ENCODE measurements at regions not wholly inside any gene's neighbourhood (a gene's known extent, or its start where the extent isn't known, plus 50 kb on each side); places are given as distances from the start of the nearest gene placed in this dataset.

DNA sequence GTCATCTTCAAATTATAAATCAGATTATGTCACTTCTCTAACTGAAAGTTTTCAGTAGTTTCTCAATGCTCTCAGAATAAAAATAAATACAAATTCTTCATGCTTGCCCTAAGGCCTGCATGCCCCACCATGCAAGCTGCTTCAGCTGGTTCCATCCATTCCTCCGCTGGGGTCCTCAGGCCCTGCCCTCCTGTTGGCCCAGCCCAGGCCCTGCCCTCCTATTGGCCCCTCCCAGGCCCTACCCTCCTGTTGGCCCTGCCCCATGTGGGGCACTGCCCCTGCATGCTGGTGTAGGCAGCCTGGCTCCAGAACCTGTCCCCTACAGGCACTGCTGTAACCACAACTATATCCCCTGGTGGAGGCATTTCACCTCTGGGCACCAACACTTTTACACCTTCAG, 109.3 kb upstream of the TCERG1L start:
- Histone ChIP-seq H3K4me3 (ENCODE audit: low read length) (no peak overlapping the region), H3F3A (ENCODE audit: control insufficient read depth, insufficient read depth) (no peaks in the 10 kb centered on the region), H3K36me3 (ENCODE audit: control insufficient read depth, low read length) (no peaks in the 10 kb centered on the region), H3K79me2 (ENCODE audit: control insufficient read depth, low read length) (no peaks in the 10 kb centered on the region), H3K4me1 (ENCODE audit: control insufficient read depth, low read length) (no peaks in the 10 kb centered on the region), H3K4me2 (ENCODE audit: low read length) (no peak overlapping the region), H3K27ac (ENCODE audit: low read depth, low read length) (no peak overlapping the region), H4K20me1 (ENCODE audit: control insufficient read depth, insufficient read depth, low read depth, low read length) (no peaks in the 10 kb centered on the region), H3K9me2 (replicated peaks; ENCODE audit: control insufficient read depth, low read length) (no peaks in the 10 kb centered on the region), H3K9me3 (ENCODE audit: control insufficient read depth, insufficient read depth, low read length) (no peaks in the 10 kb centered on the region), H3K27me3 (ENCODE audit: control insufficient read depth, low read length) (no peaks in the 10 kb centered on the region)
- TF ChIP-seq EZH2phosphoT487 (IDR thresholded peaks at IDR 0.05; ENCODE audit: borderline replicate concordance, low read length), result no peak
- TF ChIP-seq, protein P1, sequence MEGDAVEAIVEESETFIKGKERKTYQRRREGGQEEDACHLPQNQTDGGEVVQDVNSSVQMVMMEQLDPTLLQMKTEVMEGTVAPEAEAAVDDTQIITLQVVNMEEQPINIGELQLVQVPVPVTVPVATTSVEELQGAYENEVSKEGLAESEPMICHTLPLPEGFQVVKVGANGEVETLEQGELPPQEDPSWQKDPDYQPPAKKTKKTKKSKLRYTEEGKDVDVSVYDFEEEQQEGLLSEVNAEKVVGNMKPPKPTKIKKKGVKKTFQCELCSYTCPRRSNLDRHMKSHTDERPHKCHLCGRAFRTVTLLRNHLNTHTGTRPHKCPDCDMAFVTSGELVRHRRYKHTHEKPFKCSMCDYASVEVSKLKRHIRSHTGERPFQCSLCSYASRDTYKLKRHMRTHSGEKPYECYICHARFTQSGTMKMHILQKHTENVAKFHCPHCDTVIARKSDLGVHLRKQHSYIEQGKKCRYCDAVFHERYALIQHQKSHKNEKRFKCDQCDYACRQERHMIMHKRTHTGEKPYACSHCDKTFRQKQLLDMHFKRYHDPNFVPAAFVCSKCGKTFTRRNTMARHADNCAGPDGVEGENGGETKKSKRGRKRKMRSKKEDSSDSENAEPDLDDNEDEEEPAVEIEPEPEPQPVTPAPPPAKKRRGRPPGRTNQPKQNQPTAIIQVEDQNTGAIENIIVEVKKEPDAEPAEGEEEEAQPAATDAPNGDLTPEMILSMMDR (IDR thresholded peaks at IDR 0.05; ENCODE audit: low read depth, low read length, poor library complexity, severe bottlenecking), result no peak

- TF ChIP-seq, protein P1 (IDR thresholded peaks at IDR 0.05; ENCODE audit: low read depth, low read length, poor library complexity, severe bottlenecking), result no peak
- TF ChIP-seq EZH2phosphoT487 (IDR thresholded peaks at IDR 0.05; ENCODE audit: borderline replicate concordance, low read length), result no peak
- no peaks in the 10 kb centered on the region for H3K4me1 ChIP-seq (ENCODE audit: control insufficient read depth, low read length)
- no peaks in the 10 kb centered on the region for H3F3A ChIP-seq (ENCODE audit: control insufficient read depth, insufficient read depth)
- H3K79me2 ChIP-seq (ENCODE audit: control insufficient read depth, low read length), result no peaks in the 10 kb centered on the region
- H4K20me1 ChIP-seq (ENCODE audit: control insufficient read depth, insufficient read depth, low read depth, low read length), result no peaks in the 10 kb centered on the region
- H3K9me3 ChIP-seq (ENCODE audit: control insufficient read depth, insufficient read depth, low read length), result no peaks in the 10 kb centered on the region
- no peaks in the 10 kb centered on the region for H3K9me2 ChIP-seq (replicated peaks; ENCODE audit: control insufficient read depth, low read length)
- no peaks in the 10 kb centered on the region for H3K27me3 ChIP-seq (ENCODE audit: control insufficient read depth, low read length)
- no peak overlapping the region for H3K4me2 ChIP-seq (ENCODE audit: low read length)
- H3K27ac ChIP-seq (ENCODE audit: low read depth, low read length), result no peak overlapping the region
- no peak overlapping the region for H3K4me3 ChIP-seq (ENCODE audit: low read length)
- no peaks in the 10 kb centered on the region for H3K36me3 ChIP-seq (ENCODE audit: control insufficient read depth, low read length)
These were observed 109.9 kb upstream of the TCERG1L start for GRCh38 chr10:131421381-131421780.

DNA sequence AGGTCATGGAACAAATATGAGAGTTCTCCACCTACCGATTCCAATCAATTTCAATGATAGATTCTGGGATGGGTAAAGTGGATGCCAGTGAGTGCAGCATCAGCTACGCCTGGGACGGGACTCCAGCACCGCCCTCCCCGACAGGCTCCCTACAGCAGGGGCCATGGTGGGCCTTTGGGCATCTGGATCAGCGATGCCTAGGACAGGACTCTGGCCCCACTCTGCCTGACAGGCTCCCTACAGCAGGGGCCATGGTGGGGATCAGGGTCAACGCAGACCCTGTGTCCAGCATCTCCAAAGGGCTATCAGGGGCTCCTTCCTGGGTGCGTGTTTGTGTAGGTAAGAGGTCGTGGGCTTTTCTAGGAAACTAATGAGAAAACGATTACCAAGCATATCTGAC, 111.2 kb upstream of the TCERG1L start:
- no peak overlapping the region for H3K27ac ChIP-seq (ENCODE audit: low read depth, low read length)
- H3K27me3 ChIP-seq (ENCODE audit: control insufficient read depth, low read length), result no peaks in the 10 kb centered on the region
- no peaks in the 10 kb centered on the region for H3K36me3 ChIP-seq (ENCODE audit: control insufficient read depth, low read length)
- H3K9me3 ChIP-seq (ENCODE audit: control insufficient read depth, insufficient read depth, low read length), result no peaks in the 10 kb centered on the region
- H3K4me1 ChIP-seq (ENCODE audit: control insufficient read depth, low read length), result no peaks in the 10 kb centered on the region
- H3K4me2 ChIP-seq (ENCODE audit: low read length), result no peak overlapping the region
- no peaks in the 10 kb centered on the region for H3K79me2 ChIP-seq (ENCODE audit: control insufficient read depth, low read length)
- H3K9me2 ChIP-seq (replicated peaks; ENCODE audit: control insufficient read depth, low read length), result no peaks in the 10 kb centered on the region
- no peak for TF ChIP-seq EZH2phosphoT487 (IDR thresholded peaks at IDR 0.05; ENCODE audit: borderline replicate concordance, low read length)
- TF ChIP-seq, protein P1 (IDR thresholded peaks at IDR 0.05; ENCODE audit: low read depth, low read length, poor library complexity, severe bottlenecking), result no peak
- H3K4me3 ChIP-seq (ENCODE audit: low read length), result no peak overlapping the region
- H4K20me1 ChIP-seq (ENCODE audit: control insufficient read depth, insufficient read depth, low read depth, low read length), result no peaks in the 10 kb centered on the region
- no peaks in the 10 kb centered on the region for H3F3A ChIP-seq (ENCODE audit: control insufficient read depth, insufficient read depth)

DNA sequence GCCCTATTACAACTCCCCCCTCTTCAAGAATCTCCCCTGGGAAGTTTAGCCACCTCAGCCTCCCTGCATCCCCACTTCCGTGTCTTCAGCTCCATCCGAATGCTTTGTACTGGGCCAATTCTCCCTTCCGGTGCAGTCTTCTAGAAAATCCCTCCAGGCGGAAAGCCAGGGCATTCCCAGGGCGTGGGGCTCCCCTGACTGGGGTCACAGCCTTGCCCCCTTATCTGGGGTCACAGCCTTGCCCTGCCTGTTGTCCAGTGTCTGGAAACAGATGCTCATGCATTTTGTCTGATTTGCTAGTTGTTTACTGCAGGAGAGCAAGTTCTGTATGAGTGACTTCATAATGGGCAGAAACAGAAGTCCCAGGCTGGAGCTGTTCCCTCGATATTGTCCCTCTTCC, 112.5 kb upstream of the TCERG1L start:
- H3K4me3 ChIP-seq (ENCODE audit: low read length), result no peak overlapping the region
- H3F3A ChIP-seq (ENCODE audit: control insufficient read depth, insufficient read depth), result no peaks in the 10 kb centered on the region
- H3K4me1 ChIP-seq (ENCODE audit: control insufficient read depth, low read length), result no peaks in the 10 kb centered on the region
- H3K27me3 ChIP-seq (ENCODE audit: control insufficient read depth, low read length), result no peaks in the 10 kb centered on the region
- H3K4me2 ChIP-seq (ENCODE audit: low read length), result no peak overlapping the region
- TF ChIP-seq, protein P1 (IDR thresholded peaks at IDR 0.05; ENCODE audit: low read depth, low read length, poor library complexity, severe bottlenecking), result no peak
- TF ChIP-seq EZH2phosphoT487 (IDR thresholded peaks at IDR 0.05; ENCODE audit: borderline replicate concordance, low read length), result no peak
- no peaks in the 10 kb centered on the region for H3K79me2 ChIP-seq (ENCODE audit: control insufficient read depth, low read length)
- no peak overlapping the region for H3K27ac ChIP-seq (ENCODE audit: low read depth, low read length)
- H3K9me2 ChIP-seq (replicated peaks; ENCODE audit: control insufficient read depth, low read length), result no peaks in the 10 kb centered on the region
- H4K20me1 ChIP-seq (ENCODE audit: control insufficient read depth, insufficient read depth, low read depth, low read length), result no peaks in the 10 kb centered on the region
- H3K9me3 ChIP-seq (ENCODE audit: control insufficient read depth, insufficient read depth, low read length), result no peaks in the 10 kb centered on the region
- no peaks in the 10 kb centered on the region for H3K36me3 ChIP-seq (ENCODE audit: control insufficient read depth, low read length)

Measured in DOHH2 (cell line).